HL-60 (cell line): ENCODE measurements at regions not wholly inside any gene's neighbourhood (a gene's known extent, or its start where the extent isn't known, plus 50 kb on each side); places are given as distances from the start of the nearest gene placed in this dataset.

ENCODE experiments used
- DNase-seq, 2 experiments: peaks; one replicate each; pipeline ENCODE4 v3.0.0-alpha.2; 2010 to 2020; ENCODE audit warnings: low read depth in 1 of 2, low spot score in 1 of 2
- H3K27ac ChIP-seq: fragments of 250-450 bp; sonication (Bioruptor Pico); replicated peaks from 2 replicates; pipeline ENCODE4 v1.5.1; 2020; ENCODE audit warnings: mild to moderate bottlenecking, moderate library complexity
- H3K27me3 ChIP-seq: fragments of 250-450 bp; sonication (Bioruptor Pico); 2 replicates; pipeline ENCODE4 v1.5.1; 2021; ENCODE audit warnings: mild to moderate bottlenecking, moderate library complexity; ENCODE audit not compliant: insufficient read depth, poor library complexity, severe bottlenecking
- H3K4me3 ChIP-seq: replicated peaks from 2 replicates; pipeline ENCODE4 v1.5.1; 2011; ENCODE audit warnings: mild to moderate bottlenecking, control low read depth, low read length; ENCODE audit not compliant: insufficient read depth
- CTCF ChIP-seq: IDR thresholded peaks from one replicate; pipeline ENCODE4 v1.5.1; 2011; ENCODE audit warnings: low read length, control low read depth, inconsistent platforms; ENCODE audit not compliant: insufficient read depth
- GABPA ChIP-seq: IDR thresholded peaks from 2 replicates; pipeline ENCODE4 v1.6.1; 2012; ENCODE audit warnings: low read depth
- POLR2AphosphoS5 ChIP-seq: IDR thresholded peaks from 2 replicates; pipeline ENCODE4 v1.6.1; 2012; ENCODE audit warnings: low read depth
- REST ChIP-seq: IDR thresholded peaks from 2 replicates; pipeline ENCODE4 v1.6.1; 2012; ENCODE audit warnings: low read depth; ENCODE audit not compliant: insufficient replicate concordance
- SPI1 ChIP-seq: IDR thresholded peaks from 2 replicates; pipeline ENCODE4 v1.6.1; 2012; ENCODE audit warnings: low read depth, mild to moderate bottlenecking, borderline replicate concordance

DNA sequence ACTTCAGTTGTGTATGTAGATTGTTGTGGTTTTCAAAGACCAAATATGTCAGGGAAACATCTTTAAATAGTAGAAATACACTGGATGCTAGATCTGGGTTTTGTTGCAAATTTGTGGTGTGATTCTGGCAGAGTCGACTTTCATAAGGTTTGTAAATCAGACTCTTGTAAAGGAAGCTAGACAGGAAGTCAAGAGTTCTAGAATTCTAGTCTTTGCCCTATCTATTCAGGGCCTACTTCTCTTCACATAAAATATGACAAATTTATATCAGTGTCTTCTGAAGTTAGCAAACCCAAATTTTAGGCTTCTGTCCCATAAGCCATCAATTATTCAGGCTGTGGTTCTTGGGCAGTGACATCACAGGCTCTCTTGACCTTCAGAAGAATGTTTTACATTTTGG lies 1579.2 kb upstream of the PIK3C3 start:
- no peak for DNase-seq
- Histone ChIP-seq H3K27me3 (no peaks in the 10 kb centered on the region), H3K4me3 (no peak overlapping the region), H3K27ac (no peak overlapping the region)
- TF ChIP-seq POLR2AphosphoS5 (no peak), SPI1 (no peak)

GRCh38 chr18:40371673-40372072 lies 1583.4 kb upstream of the PIK3C3 start:
- H3K4me3 ChIP-seq = no peak overlapping the region
- TF ChIP-seq SPI1 (no peak), REST (no peak), CTCF (no peak), GABPA (no peak), POLR2AphosphoS5 (no peak)

DNA sequence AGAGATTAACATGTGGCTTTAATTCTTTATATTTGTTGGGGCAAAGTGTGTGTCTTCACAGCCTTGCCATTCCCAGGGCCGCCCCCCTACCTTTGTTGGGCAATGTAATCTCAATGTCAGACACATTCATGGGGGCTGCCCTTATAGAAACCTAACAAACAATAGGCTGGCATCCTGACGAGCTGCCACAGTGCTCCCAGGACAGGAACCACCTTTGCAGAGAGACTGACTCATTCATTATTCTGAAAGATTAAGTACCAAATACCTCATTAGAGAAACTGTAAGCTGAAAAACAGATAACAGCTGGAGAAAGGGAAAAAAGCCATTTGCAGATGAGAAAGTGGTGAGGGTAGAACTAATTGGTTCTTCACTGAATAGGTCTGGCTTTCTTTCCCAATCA lies 1587.5 kb upstream of the PIK3C3 start:
- Histone ChIP-seq H3K4me3 (no peak overlapping the region), H3K27ac (no peak overlapping the region), H3K27me3 (no peaks in the 10 kb centered on the region)
- no peak for TF ChIP-seq POLR2AphosphoS5
- TF ChIP-seq SPI1 = no peak
- TF ChIP-seq GABPA = no peak
- no peak for TF ChIP-seq CTCF
- no peak for TF ChIP-seq REST
- no peak for DNase-seq

More at GRCh38 chr18:40371673-40372072, 1583.4 kb upstream of the PIK3C3 start:
- DNase-seq = no peak
- H3K27me3 ChIP-seq = no peaks in the 10 kb centered on the region
- H3K27ac ChIP-seq = no peak overlapping the region

DNA sequence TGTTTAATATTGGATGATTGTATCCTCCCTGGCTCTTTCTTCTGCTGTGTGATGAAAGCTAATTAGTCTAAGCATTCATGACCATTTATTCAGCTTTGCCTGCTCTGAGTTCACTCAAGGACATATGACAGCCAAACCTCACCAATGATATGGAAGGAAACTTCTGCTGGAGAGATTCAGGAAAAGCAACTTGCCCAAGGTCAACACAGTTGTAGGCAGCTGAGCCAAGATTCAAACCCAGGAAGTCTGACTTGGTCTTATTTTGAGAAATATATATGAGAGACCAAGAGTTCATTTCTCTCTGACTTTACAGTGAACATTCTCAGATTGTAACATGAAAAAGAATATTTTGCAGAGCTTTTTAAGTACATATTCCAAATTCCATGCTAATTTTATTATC lies 1588.5 kb upstream of the PIK3C3 start:
- DNase-seq = no peak
- Histone ChIP-seq H3K27ac (no peak overlapping the region), H3K27me3 (no peaks in the 10 kb centered on the region), H3K4me3 (no peak overlapping the region)
- no peak for TF ChIP-seq CTCF
- no peak for TF ChIP-seq REST
- TF ChIP-seq SPI1 = no peak
- no peak for TF ChIP-seq GABPA
- TF ChIP-seq POLR2AphosphoS5 = no peak
